Keratinocyte (primary cell): ENCODE measurements at regions not wholly inside any gene's neighbourhood (a gene's known extent, or its start where the extent isn't known, plus 50 kb on each side); places are given as distances from the start of the nearest gene placed in this dataset.

Experiments
- DNase-seq: peaks from one replicate; pipeline ENCODE4 v3.0.0-alpha.2; 2011; ENCODE audit warnings: low read depth, missing footprints, low spot score
- FAIRE-seq: peaks from 2 replicates; lab custom pipeline; 2011; peaks lifted over from hg19 to GRCh38; lab: Jason Lieb, UNC
- H2AFZ ChIP-seq: 2 replicates; pipeline ENCODE4 v1.6.0; 2012; ENCODE audit warnings: low read length, control low read depth, inconsistent platforms; ENCODE audit not compliant: control insufficient read depth
- H3K27ac ChIP-seq: 2 replicates; pipeline ENCODE4 v1.5.1; 2011; ENCODE audit warnings: low read length; ENCODE audit not compliant: control insufficient read depth, insufficient read depth
- H3K27me3 ChIP-seq: 3 replicates; pipeline ENCODE4 v1.6.0; 2011; ENCODE audit warnings: low read length; ENCODE audit not compliant: control insufficient read depth, insufficient read depth; ENCODE audit errors: extremely low read depth
- H3K36me3 ChIP-seq, 2 experiments: 2 replicates in 1 of 2; 3 replicates in 1 of 2; pipeline ENCODE4 v1.5.1; 2011; ENCODE audit warnings: low read length in 2 of 2, mild to moderate bottlenecking in 1 of 2; ENCODE audit not compliant: control insufficient read depth in 2 of 2, insufficient read depth in 2 of 2; ENCODE audit errors: extremely low read depth in 1 of 2
- H3K4me1 ChIP-seq: 3 replicates; pipeline ENCODE4 v1.5.1; 2011; ENCODE audit warnings: low read length; ENCODE audit not compliant: control insufficient read depth, insufficient read depth; ENCODE audit errors: extremely low read depth
- H3K4me2 ChIP-seq: 3 replicates; pipeline ENCODE4 v1.6.0; 2011; ENCODE audit warnings: low read depth, low read length; ENCODE audit not compliant: control insufficient read depth, insufficient read depth; ENCODE audit errors: extremely low read depth
- H3K4me3 ChIP-seq, 3 experiments: fragments of 200-600 bp in 1 of 3; sonication (generic) in 1 of 3; 2 replicates in 2 of 3; 3 replicates in 1 of 3; pipeline ENCODE4 v1.5.1; 2011 to 2016; ENCODE audit warnings: low read length in 3 of 3, mild to moderate bottlenecking in 3 of 3, control low read depth in 2 of 3, inconsistent platforms in 1 of 3, low read depth in 1 of 3, mixed read lengths in 1 of 3, mixed run types in 1 of 3, moderate library complexity in 1 of 3; ENCODE audit not compliant: control insufficient read depth in 2 of 3, insufficient read depth in 2 of 3; ENCODE audit errors: extremely low read depth in 1 of 3
- H3K79me2 ChIP-seq: 2 replicates; pipeline ENCODE4 v1.6.0; 2012; ENCODE audit warnings: low read length; ENCODE audit not compliant: control insufficient read depth, insufficient read depth
- H3K9ac ChIP-seq: 3 replicates; pipeline ENCODE4 v1.6.0; 2011; ENCODE audit warnings: low read length; ENCODE audit not compliant: control insufficient read depth, insufficient read depth; ENCODE audit errors: extremely low read depth
- H3K9me1 ChIP-seq: 3 replicates; pipeline ENCODE4 v1.6.0; 2011; ENCODE audit warnings: low read length; ENCODE audit not compliant: control insufficient read depth, insufficient read depth; ENCODE audit errors: extremely low read depth
- H3K9me3 ChIP-seq: 2 replicates; pipeline ENCODE4 v1.5.1; 2012; ENCODE audit warnings: low read depth, low read length; ENCODE audit not compliant: control insufficient read depth
- H4K20me1 ChIP-seq: 3 replicates; pipeline ENCODE4 v1.6.0; 2011; ENCODE audit warnings: low read length; ENCODE audit not compliant: control insufficient read depth, insufficient read depth; ENCODE audit errors: extremely low read depth
- CTCF ChIP-seq, 3 experiments: IDR thresholded peaks in 1 of 3; conservative IDR thresholded peaks in 1 of 3; optimal IDR thresholded peaks in 1 of 3; 2 replicates in 2 of 3; 3 replicates in 1 of 3; pipeline versions ENCODE3 to v1.5.1; 2011; ENCODE audit warnings: low read length in 3 of 3, mild to moderate bottlenecking in 3 of 3, moderate library complexity in 2 of 3, control low read depth in 1 of 3, inconsistent platforms in 1 of 3; ENCODE audit not compliant: insufficient read depth in 2 of 3; ENCODE audit errors: extremely low read depth in 1 of 3
- EZH2 ChIP-seq: IDR thresholded peaks from one replicate; pipeline ENCODE4 v1.6.1; 2012; ENCODE audit warnings: inconsistent platforms, mild to moderate bottlenecking, low read length, moderate library complexity
- dilution Hi-C: fragments of 300-500 bp; cut with MboI; formaldehyde crosslinking; loops from one replicate; pipeline ENCODE4 v1.7.0; 2020; ENCODE audit warnings: low sequenced_read_pairs; ENCODE audit not compliant: extremely low pct_ligation_motif_present

GRCh38 chr7:22586101-22586785 lies 86.3 kb upstream of the STEAP1B start:
- DNase-seq = no peak
- Histone ChIP-seq H3K4me3 (no peak overlapping the region), H3K4me2 (no peak overlapping the region), H3K36me3 (no peaks in the 10 kb centered on the region), H3K9me1 (no peaks in the 10 kb centered on the region), H3K27me3 (no peaks in the 10 kb centered on the region), H2AFZ (no peak overlapping the region), H3K27ac (peak overlapping the region; percentile 19), H3K9ac (no peak overlapping the region), H3K9me3 (no peaks in the 10 kb centered on the region), H4K20me1 (no peaks in the 10 kb centered on the region), H3K79me2 (no peaks in the 10 kb centered on the region), H3K4me1 (peaks cover 34% of the 10 kb centered on the region)
- FAIRE-seq = no peak
- no peak for TF ChIP-seq EZH2
- no peak for TF ChIP-seq CTCF (optimal IDR thresholded peaks at IDR 0.05 in 1 of 3, IDR thresholded peaks at IDR 0.05 in 1 of 3, conservative IDR thresholded peaks at IDR 0.05 in 1 of 3; ENCODE audit: extremely low read depth in 1 of 3, insufficient read depth in 2 of 3, low read length in 3 of 3)
- dilution Hi-C loops = no loop called here

GRCh38 chr7:22584179-22584578 lies 84.2 kb upstream of the STEAP1B start:
- H3K9me3 ChIP-seq = no peaks in the 10 kb centered on the region
- dilution Hi-C loops = no loop called here
- H3K27me3 ChIP-seq = no peaks in the 10 kb centered on the region
- no peak overlapping the region for H3K27ac ChIP-seq
- H4K20me1 ChIP-seq = no peaks in the 10 kb centered on the region
- DNase-seq = no peak
- H3K9me1 ChIP-seq = no peaks in the 10 kb centered on the region
- TF ChIP-seq CTCF (optimal IDR thresholded peaks at IDR 0.05 in 1 of 3, IDR thresholded peaks at IDR 0.05 in 1 of 3, conservative IDR thresholded peaks at IDR 0.05 in 1 of 3; ENCODE audit: extremely low read depth in 1 of 3, insufficient read depth in 2 of 3, low read length in 3 of 3) = no peak
- no peak for TF ChIP-seq EZH2
- FAIRE-seq = no peak
- H3K36me3 ChIP-seq = no peaks in the 10 kb centered on the region
- H3K79me2 ChIP-seq = no peaks in the 10 kb centered on the region
- no peak overlapping the region for H3K9ac ChIP-seq
- no peak overlapping the region for H3K4me3 ChIP-seq
- peaks cover 31% of the 10 kb centered on the region for H3K4me1 ChIP-seq
- H3K4me2 ChIP-seq = no peak overlapping the region
- H2AFZ ChIP-seq = no peak overlapping the region
